Islet of Langerhans (tissue), 1 donor: ENCODE measurements at regions not wholly inside any gene's neighbourhood (a gene's known extent, or its start where the extent isn't known, plus 50 kb on each side); places are given as distances from the start of the nearest gene placed in this dataset.
A peak's percentile ranks its signal among the peaks of the same experiment; 100 is the strongest.
"Not testable (repeated sequence)": the region's sequence is repeated elsewhere in the genome, so short reads cannot be mapped to it uniquely, and the experiment has no call there.

Experiments
- FAIRE-seq: peaks from one replicate; lab custom pipeline; 2011; peaks lifted over from hg19 to GRCh38; lab: Jason Lieb, UNC

GRCh38 chr12:78519422-78519821 lies 345.2 kb upstream of the SYT1 start:
- no peak for FAIRE-seq

GRCh38 chr12:78530100-78530765 lies 334.3 kb upstream of the SYT1 start:
- FAIRE-seq, result no peak

GRCh38 chr12:78531831-78532458 lies 332.6 kb upstream of the SYT1 start:
- no peak for FAIRE-seq

GRCh38 chr12:78534311-78534710 lies 330.3 kb upstream of the SYT1 start:
- FAIRE-seq, result no peak

- no peak for FAIRE-seq
Measured at GRCh38 chr12:78540606-78541336, 323.8 kb upstream of the SYT1 start.

- FAIRE-seq, result no peak
Measured at GRCh38 chr12:78550831-78551230, 313.7 kb upstream of the SYT1 start.

- FAIRE-seq, result no peak
Measured at GRCh38 chr12:78555802-78556201, 308.8 kb upstream of the SYT1 start.

GRCh38 chr12:78556651-78557050 lies 307.9 kb upstream of the SYT1 start:
- FAIRE-seq, result no peak

- no peak for FAIRE-seq
Measured at GRCh38 chr12:78559416-78559815, 305.2 kb upstream of the SYT1 start.

- FAIRE-seq, result no peak
Measured at GRCh38 chr12:78559886-78560285, 304.7 kb upstream of the SYT1 start.

- FAIRE-seq, result no peak
Measured at GRCh38 chr12:78560633-78561032, 303.9 kb upstream of the SYT1 start.

- FAIRE-seq, result no peak
Measured at GRCh38 chr12:78562368-78563205, 302.0 kb upstream of the SYT1 start.

- FAIRE-seq, result no peak
Measured at GRCh38 chr12:78563826-78564225, 300.7 kb upstream of the SYT1 start.

- FAIRE-seq, result no peak
Measured at GRCh38 chr12:78566456-78566855, 298.1 kb upstream of the SYT1 start.

GRCh38 chr12:78568321-78569020 lies 296.1 kb upstream of the SYT1 start:
- FAIRE-seq, result no peak

GRCh38 chr12:78571953-78572352 lies 292.6 kb upstream of the SYT1 start:
- no peak for FAIRE-seq

- FAIRE-seq, result not testable (repeated sequence)
Measured at GRCh38 chr12:78575208-78575607, 289.4 kb upstream of the SYT1 start.

GRCh38 chr12:78579846-78580245 lies 284.7 kb upstream of the SYT1 start:
- FAIRE-seq, result no peak

GRCh38 chr12:78580296-78580695 lies 284.3 kb upstream of the SYT1 start:
- FAIRE-seq, result no peak

- no peak for FAIRE-seq
Measured at GRCh38 chr12:78584695-78585094, 279.9 kb upstream of the SYT1 start.

- peak; percentile 60 for FAIRE-seq
Measured at GRCh38 chr12:78585132-78585531, 279.4 kb upstream of the SYT1 start.

- FAIRE-seq, result no peak
Measured at GRCh38 chr12:78586790-78587189, 277.8 kb upstream of the SYT1 start.
